Keratinocyte (primary cell): ENCODE measurements at regions not wholly inside any gene's neighbourhood (a gene's known extent, or its start where the extent isn't known, plus 50 kb on each side); places are given as distances from the start of the nearest gene placed in this dataset.
"Not testable (repeated sequence)": the region's sequence is repeated elsewhere in the genome, so short reads cannot be mapped to it uniquely, and the experiment has no call there.

Experiments
- EZH2 ChIP-seq: IDR thresholded peaks from one replicate; pipeline ENCODE4 v1.6.1; 2012; ENCODE audit warnings: inconsistent platforms, mild to moderate bottlenecking, low read length, moderate library complexity
- TF ChIP-seq, protein P1 (sequence below), 3 experiments: IDR thresholded peaks in 1 of 3; conservative IDR thresholded peaks in 1 of 3; optimal IDR thresholded peaks in 1 of 3; 2 replicates in 2 of 3; 3 replicates in 1 of 3; pipeline versions ENCODE3 to v1.5.1; 2011; ENCODE audit warnings: low read length in 3 of 3, mild to moderate bottlenecking in 3 of 3, moderate library complexity in 2 of 3, control low read depth in 1 of 3, inconsistent platforms in 1 of 3; ENCODE audit not compliant: insufficient read depth in 2 of 3; ENCODE audit errors: extremely low read depth in 1 of 3

DNA sequence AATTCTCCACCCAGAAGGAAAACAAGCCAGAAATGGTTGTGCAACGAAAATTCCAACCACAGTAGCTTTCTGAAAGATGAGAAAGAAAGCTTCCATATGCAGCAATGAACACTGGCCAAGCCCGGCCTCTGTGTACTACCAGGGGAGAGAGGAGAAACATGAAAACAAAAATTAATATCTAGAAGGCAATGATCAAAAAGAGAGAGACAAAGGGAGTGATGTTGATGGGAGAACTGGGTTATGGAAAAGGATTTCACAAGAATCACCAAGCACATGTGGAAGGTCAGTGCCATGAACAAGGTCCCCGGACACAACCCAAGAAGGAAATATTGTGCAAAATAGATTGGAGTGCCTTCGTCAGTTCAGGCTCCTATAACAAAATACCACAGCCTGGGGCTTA, 217.4 kb downstream of the NPIPA8 start:
- TF ChIP-seq, protein P1, sequence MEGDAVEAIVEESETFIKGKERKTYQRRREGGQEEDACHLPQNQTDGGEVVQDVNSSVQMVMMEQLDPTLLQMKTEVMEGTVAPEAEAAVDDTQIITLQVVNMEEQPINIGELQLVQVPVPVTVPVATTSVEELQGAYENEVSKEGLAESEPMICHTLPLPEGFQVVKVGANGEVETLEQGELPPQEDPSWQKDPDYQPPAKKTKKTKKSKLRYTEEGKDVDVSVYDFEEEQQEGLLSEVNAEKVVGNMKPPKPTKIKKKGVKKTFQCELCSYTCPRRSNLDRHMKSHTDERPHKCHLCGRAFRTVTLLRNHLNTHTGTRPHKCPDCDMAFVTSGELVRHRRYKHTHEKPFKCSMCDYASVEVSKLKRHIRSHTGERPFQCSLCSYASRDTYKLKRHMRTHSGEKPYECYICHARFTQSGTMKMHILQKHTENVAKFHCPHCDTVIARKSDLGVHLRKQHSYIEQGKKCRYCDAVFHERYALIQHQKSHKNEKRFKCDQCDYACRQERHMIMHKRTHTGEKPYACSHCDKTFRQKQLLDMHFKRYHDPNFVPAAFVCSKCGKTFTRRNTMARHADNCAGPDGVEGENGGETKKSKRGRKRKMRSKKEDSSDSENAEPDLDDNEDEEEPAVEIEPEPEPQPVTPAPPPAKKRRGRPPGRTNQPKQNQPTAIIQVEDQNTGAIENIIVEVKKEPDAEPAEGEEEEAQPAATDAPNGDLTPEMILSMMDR (optimal IDR thresholded peaks at IDR 0.05 in 1 of 3, IDR thresholded peaks at IDR 0.05 in 1 of 3, conservative IDR thresholded peaks at IDR 0.05 in 1 of 3; ENCODE audit: extremely low read depth in 1 of 3, insufficient read depth in 2 of 3, low read length in 3 of 3), result not testable (repeated sequence)
- TF ChIP-seq EZH2, result not testable (repeated sequence)
